IMR-90 (cell line): ENCODE measurements at regions not wholly inside any gene's neighbourhood (a gene's known extent, or its start where the extent isn't known, plus 50 kb on each side); places are given as distances from the start of the nearest gene placed in this dataset.

ENCODE experiments used
- ATAC-seq: fragments of 200-7000 bp; cut with Tn5 transposase; 2 replicates; pipeline ENCODE4 v1.9.1; 2020; ENCODE audit warnings: low read depth, mild to moderate bottlenecking, moderate library complexity
- BruUV-seq: library from RNA; stranded (reverse); fragments of 400-500 nt; replicated peaks from 2 replicates; lab custom pipeline; 2021; lab: Mats Ljungman, UMichigan
- CTCF ChIA-PET: fragments of 300-600 bp; formaldehyde crosslinking; extraction: SDS; loops from one replicate; lab custom pipeline; 2021; ENCODE audit warnings: antibody characterized with exemption; lab: Yijun Ruan, JAX
- POLR2A ChIA-PET: fragments of 300-600 bp; sonication (Branson Sonifier 250); formaldehyde crosslinking; loops from one replicate; lab custom pipeline; 2022; ENCODE audit warnings: antibody characterized with exemption; ENCODE audit not compliant: unreplicated experiment; lab: Charles Lee
- DNase-seq: peaks from one replicate; pipeline ENCODE4 v3.0.0; 2013
- H2AFZ ChIP-seq: replicated peaks from 2 replicates; pipeline ENCODE3; 2013; ENCODE audit warnings: low read length, mild to moderate bottlenecking; ENCODE audit not compliant: poor library complexity
- H2AK5ac ChIP-seq: 2 replicates; pipeline ENCODE4 v1.6.1; 2013; ENCODE audit warnings: low read depth, low read length, inconsistent platforms
- H2AK9ac ChIP-seq: replicated peaks from 2 replicates; pipeline ENCODE3; 2013; ENCODE audit warnings: mild to moderate bottlenecking, low read depth, low read length, moderate library complexity; ENCODE audit not compliant: poor library complexity
- H2BK120ac ChIP-seq: 2 replicates; pipeline ENCODE4 v1.6.1; 2013; ENCODE audit warnings: low read depth, low read length, inconsistent platforms
- H2BK15ac ChIP-seq: 3 replicates; pipeline ENCODE4 v1.6.1; 2013; ENCODE audit warnings: low read depth, low read length, inconsistent platforms
- H2BK20ac ChIP-seq: 2 replicates; pipeline ENCODE4 v1.6.1; 2013; ENCODE audit warnings: low read depth, mild to moderate bottlenecking, inconsistent platforms, low read length, moderate library complexity
- H2BK5ac ChIP-seq: 2 replicates; pipeline ENCODE4 v1.6.1; 2013; ENCODE audit warnings: mild to moderate bottlenecking, low read depth, low read length, inconsistent platforms; ENCODE audit not compliant: poor library complexity, severe bottlenecking
- H3K14ac ChIP-seq: replicated peaks from 2 replicates; pipeline ENCODE4 v1.6.1; 2013; ENCODE audit warnings: low read depth, low read length, inconsistent platforms
- H3K18ac ChIP-seq: 2 replicates; pipeline ENCODE4 v1.6.1; 2013; ENCODE audit warnings: low read depth, low read length, control low read depth
- H3K23ac ChIP-seq: 2 replicates; pipeline ENCODE4 v1.6.1; 2013; ENCODE audit warnings: low read depth, low read length, inconsistent platforms
- H3K27ac ChIP-seq: 2 replicates; pipeline ENCODE4 v1.5.1; 2013; ENCODE audit warnings: mild to moderate bottlenecking, control low read depth, low read length; ENCODE audit not compliant: insufficient read depth
- H3K27me3 ChIP-seq: 2 replicates; pipeline ENCODE4 v1.6.1; 2013; ENCODE audit warnings: low read length; ENCODE audit not compliant: control insufficient read depth, insufficient read depth
- H3K36me3 ChIP-seq: 2 replicates; pipeline ENCODE4 v1.6.1; 2013; ENCODE audit warnings: low read length, mixed read lengths; ENCODE audit not compliant: control insufficient read depth, insufficient read depth
- H3K4ac ChIP-seq: 2 replicates; pipeline ENCODE4 v1.6.1; 2013; ENCODE audit warnings: low read depth, low read length, inconsistent platforms
- H3K4me1 ChIP-seq: 2 replicates; pipeline ENCODE4 v1.6.1; 2013; ENCODE audit warnings: low read length, mixed read lengths; ENCODE audit not compliant: control insufficient read depth, insufficient read depth
- H3K4me2 ChIP-seq: 2 replicates; pipeline ENCODE4 v1.6.1; 2013; ENCODE audit warnings: low read depth, mild to moderate bottlenecking, control low read depth, low read length, moderate library complexity
- H3K4me3 ChIP-seq: 2 replicates; pipeline ENCODE4 v1.5.1; 2013; ENCODE audit warnings: low read depth, mild to moderate bottlenecking, control low read depth, low read length, moderate library complexity; ENCODE audit not compliant: insufficient read depth
- H3K56ac ChIP-seq: 2 replicates; pipeline ENCODE4 v1.6.1; 2013; ENCODE audit warnings: low read length, inconsistent platforms; ENCODE audit not compliant: insufficient read depth; ENCODE audit errors: extremely low read depth
- H3K79me1 ChIP-seq, 2 experiments: 2 replicates each; pipeline ENCODE4 v1.6.1; 2013; ENCODE audit warnings: low read length in 2 of 2, inconsistent platforms in 1 of 2, low read depth in 1 of 2
- H3K9ac ChIP-seq: 2 replicates; pipeline ENCODE4 v1.6.1; 2013; ENCODE audit warnings: low read depth, low read length, control low read depth
- H3K9me1 ChIP-seq: 2 replicates; pipeline ENCODE4 v1.6.1; 2013; ENCODE audit warnings: low read length, inconsistent platforms; ENCODE audit not compliant: insufficient read depth
- H3K9me3 ChIP-seq: 2 replicates; pipeline ENCODE4 v1.6.1; 2013; ENCODE audit warnings: low read length; ENCODE audit not compliant: control insufficient read depth, insufficient read depth
- H4K20me1 ChIP-seq: 2 replicates; pipeline ENCODE4 v1.6.1; 2013; ENCODE audit warnings: low read length, inconsistent platforms; ENCODE audit not compliant: insufficient read depth
- H4K5ac ChIP-seq: 2 replicates; pipeline ENCODE4 v1.6.1; 2013; ENCODE audit warnings: mild to moderate bottlenecking, low read depth, low read length, control low read depth
- H4K8ac ChIP-seq, 2 experiments: 2 replicates each; pipeline ENCODE4 v1.6.1; 2013; ENCODE audit warnings: low read depth in 2 of 2, low read length in 2 of 2, control low read depth in 1 of 2, inconsistent platforms in 1 of 2
- H4K91ac ChIP-seq: 2 replicates; pipeline ENCODE4 v1.6.1; 2013; ENCODE audit warnings: low read depth, low read length, inconsistent platforms; ENCODE audit not compliant: insufficient read depth
- CEBPB ChIP-seq: IDR thresholded peaks from 2 replicates; pipeline ENCODE4 v1.6.1; 2012; ENCODE audit warnings: low read depth, low read length, improper control_type of control experiment
- FOS ChIP-seq: fragments of 150-350 bp; IDR thresholded peaks from 2 replicates; pipeline ENCODE4 v1.6.1; 2016; ENCODE audit warnings: low read depth, low read length
- MAFK ChIP-seq: IDR thresholded peaks from 2 replicates; pipeline ENCODE4 v1.6.1; 2012; ENCODE audit warnings: low read depth, low read length, improper control_type of control experiment
- POLR2A ChIP-seq: IDR thresholded peaks from 2 replicates; pipeline ENCODE4 v1.6.1; 2012; ENCODE audit warnings: mild to moderate bottlenecking, low read depth, low read length
- RAD21 ChIP-seq: IDR thresholded peaks from 2 replicates; pipeline ENCODE4 v1.6.1; 2012; ENCODE audit warnings: low read length, improper control_type of control experiment
- RFX5 ChIP-seq: IDR thresholded peaks from 2 replicates; pipeline ENCODE4 v1.8.0; 2012; ENCODE audit warnings: low read depth, mild to moderate bottlenecking, low read length, moderate library complexity
- SMC3 ChIP-seq: fragments of 150-350 bp; IDR thresholded peaks from 2 replicates; pipeline ENCODE4 v1.6.1; 2016; ENCODE audit warnings: low read depth, mild to moderate bottlenecking, antibody characterized with exemption, low read length, moderate library complexity
- WGBS, 2 experiments: methylation state at CpG; one replicate each; pipeline versions ENCODE4 v1.1.5 to v1.1.7; 2013; ENCODE audit warnings: missing lambda C conversion rate in 2 of 2; ENCODE audit not compliant: insufficient read length in 1 of 2; ENCODE audit errors: extremely low coverage in 2 of 2; 5-methylcytosine and 5-hydroxymethylcytosine counted together
- dilution Hi-C: fragments of 300-500 bp; cut with HindIII; formaldehyde crosslinking; loops from one replicate; pipeline ENCODE4 v1.14.3; 2018; ENCODE audit warnings: low sequenced_read_pairs; ENCODE audit not compliant: unreplicated experiment
- in situ Hi-C: fragments of 300-500 bp; cut with MboI; formaldehyde crosslinking; loops from 3 replicates; pipeline ENCODE4 v1.14.3; 2019; ENCODE audit warnings: low sequenced_read_pairs, inconsistent platforms, mixed read lengths
- intact Hi-C: fragments of 100-400 bp; cut with micrococcal nuclease; formaldehyde crosslinking; loops from 2 replicates; pipeline ENCODE4 v1.10.0; 2022
- TF ChIP-seq, protein P1 (sequence below): conservative IDR thresholded peaks from 2 replicates; pipeline ENCODE4 v1.5.1; 2012; ENCODE audit warnings: mild to moderate bottlenecking, low read depth, low read length, improper control_type of control experiment
- TF ChIP-seq, protein P2 (sequence below): fragments of 150-350 bp; IDR thresholded peaks from 2 replicates; pipeline ENCODE4 v1.6.1; 2016; ENCODE audit warnings: low read depth, mild to moderate bottlenecking, low read length, moderate library complexity, borderline replicate concordance

DNA sequence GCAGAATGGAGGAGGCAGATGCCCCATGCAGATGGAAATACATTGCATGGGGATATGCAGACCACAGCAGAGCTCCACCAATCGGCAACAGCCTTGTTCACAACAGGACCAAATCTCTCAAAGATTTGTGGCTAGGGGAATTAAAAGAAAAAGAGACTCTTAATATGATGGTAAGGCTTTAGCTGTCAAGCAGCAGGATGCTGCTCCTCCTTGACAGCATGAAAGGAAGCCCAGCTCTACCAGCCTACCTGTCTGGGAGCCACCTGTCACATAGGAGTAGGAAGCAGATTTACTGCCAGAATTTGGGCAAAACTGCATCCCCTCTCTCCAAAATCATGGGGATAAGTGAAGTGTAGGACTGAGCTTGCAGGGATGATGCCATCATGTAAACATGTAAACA is 769.6 kb upstream of the ARPP21 start:
- Histone ChIP-seq H3K36me3 (no peaks in the 10 kb centered on the region), H2AK9ac (no peak overlapping the region)

More for the DNA sequence above, 769.6 kb upstream of the ARPP21 start:
- no TSS peak for BruUV-seq
- Histone ChIP-seq H2BK120ac (no peak overlapping the region), H3K23ac (no peak overlapping the region), H2BK5ac (no peak overlapping the region), H4K20me1 (no peaks in the 10 kb centered on the region), H2BK15ac (no peak overlapping the region), H2AFZ (no peak overlapping the region), H3K14ac (no peak overlapping the region), H3K27me3 (no peaks in the 10 kb centered on the region), H3K9ac (no peak overlapping the region), H3K9me1 (no peaks in the 10 kb centered on the region), H3K4ac (no peak overlapping the region), H3K56ac (no peak overlapping the region), H4K5ac (no peak overlapping the region), H3K4me3 (no peak overlapping the region), H3K4me2 (no peak overlapping the region), H4K8ac (no peak overlapping the region), H2AK5ac (no peak overlapping the region), H3K18ac (no peak overlapping the region), H4K91ac (no peak overlapping the region), H3K4me1 (no peaks in the 10 kb centered on the region), H3K79me1 (no peaks in the 10 kb centered on the region), H3K27ac (no peak overlapping the region), H3K9me3 (peaks cover 14% of the 10 kb centered on the region), H2BK20ac (no peak overlapping the region)
- ChIA-PET POLR2A (no interaction called here), CTCF (no interaction called here)
- ATAC-seq, result no peak
- in situ Hi-C loops, result no loop called here
- intact Hi-C loops, result no loop called here
- dilution Hi-C loops, result no loop called here
- no CpG with 5 or more reads among the region's 1 CpG for WGBS, 2 experiments
- TF ChIP-seq, protein P1, sequence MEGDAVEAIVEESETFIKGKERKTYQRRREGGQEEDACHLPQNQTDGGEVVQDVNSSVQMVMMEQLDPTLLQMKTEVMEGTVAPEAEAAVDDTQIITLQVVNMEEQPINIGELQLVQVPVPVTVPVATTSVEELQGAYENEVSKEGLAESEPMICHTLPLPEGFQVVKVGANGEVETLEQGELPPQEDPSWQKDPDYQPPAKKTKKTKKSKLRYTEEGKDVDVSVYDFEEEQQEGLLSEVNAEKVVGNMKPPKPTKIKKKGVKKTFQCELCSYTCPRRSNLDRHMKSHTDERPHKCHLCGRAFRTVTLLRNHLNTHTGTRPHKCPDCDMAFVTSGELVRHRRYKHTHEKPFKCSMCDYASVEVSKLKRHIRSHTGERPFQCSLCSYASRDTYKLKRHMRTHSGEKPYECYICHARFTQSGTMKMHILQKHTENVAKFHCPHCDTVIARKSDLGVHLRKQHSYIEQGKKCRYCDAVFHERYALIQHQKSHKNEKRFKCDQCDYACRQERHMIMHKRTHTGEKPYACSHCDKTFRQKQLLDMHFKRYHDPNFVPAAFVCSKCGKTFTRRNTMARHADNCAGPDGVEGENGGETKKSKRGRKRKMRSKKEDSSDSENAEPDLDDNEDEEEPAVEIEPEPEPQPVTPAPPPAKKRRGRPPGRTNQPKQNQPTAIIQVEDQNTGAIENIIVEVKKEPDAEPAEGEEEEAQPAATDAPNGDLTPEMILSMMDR, result no peak
- TF ChIP-seq SMC3 (no peak), MAFK (no peak), CEBPB (no peak), RAD21 (no peak), POLR2A (no peak), RFX5 (no peak), FOS (no peak)
- TF ChIP-seq, protein P2, sequence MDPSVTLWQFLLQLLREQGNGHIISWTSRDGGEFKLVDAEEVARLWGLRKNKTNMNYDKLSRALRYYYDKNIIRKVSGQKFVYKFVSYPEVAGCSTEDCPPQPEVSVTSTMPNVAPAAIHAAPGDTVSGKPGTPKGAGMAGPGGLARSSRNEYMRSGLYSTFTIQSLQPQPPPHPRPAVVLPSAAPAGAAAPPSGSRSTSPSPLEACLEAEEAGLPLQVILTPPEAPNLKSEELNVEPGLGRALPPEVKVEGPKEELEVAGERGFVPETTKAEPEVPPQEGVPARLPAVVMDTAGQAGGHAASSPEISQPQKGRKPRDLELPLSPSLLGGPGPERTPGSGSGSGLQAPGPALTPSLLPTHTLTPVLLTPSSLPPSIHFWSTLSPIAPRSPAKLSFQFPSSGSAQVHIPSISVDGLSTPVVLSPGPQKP, result no peak
- no peak for DNase-seq
